Activated naive CD4-positive, alpha-beta T cell treated with anti-CD3 and anti-CD28 coated beads, Interleukin-2, amount 50 U/mL, for 72 hours (primary cell): ENCODE measurements at regions not wholly inside any gene's neighbourhood (a gene's known extent, or its start where the extent isn't known, plus 50 kb on each side); places are given as distances from the start of the nearest gene placed in this dataset.
"Not testable (repeated sequence)": the region's sequence is repeated elsewhere in the genome, so short reads cannot be mapped to it uniquely, and the experiment has no call there.

Source experiments
- ATAC-seq, 2 donors: fragments of 150-1000 bp; cut with Tn5 transposase; 2 replicates each; pipeline ENCODE4 v1.10.0; 2021; ENCODE audit warnings: mild to moderate bottlenecking in 2 of 2, moderate library complexity in 2 of 2
- DNase-seq, 2 donors: peaks; one replicate each; pipeline ENCODE4 v3.0.0; 2021 to 2022; ENCODE audit warnings: low spot score in 2 of 2
- H3K27ac Mint-ChIP-seq, 2 donors: one replicate each; pipeline ENCODE4 v1.8.0; 2022; ENCODE audit warnings: mild to moderate bottlenecking in 2 of 2, mixed read lengths in 2 of 2
- H3K36me3 Mint-ChIP-seq, 2 donors: one replicate each; pipeline ENCODE4 v1.8.0; 2022; ENCODE audit warnings: mixed read lengths in 2 of 2
- H3K9me3 Mint-ChIP-seq, 2 donors: one replicate each; pipeline ENCODE4 v1.8.0; 2022; ENCODE audit warnings: mixed read lengths in 2 of 2

- H3K9me3 Mint-ChIP-seq = peaks cover 9 to 16% of the 10 kb centered on the region in 2 donors
- H3K36me3 Mint-ChIP-seq, H3K27ac Mint-ChIP-seq, DNase-seq, ATAC-seq: not testable (repeated sequence)
Measured at GRCh38 chr10:33829899-33830298, 495.4 kb upstream of the NRP1 start.

- Mint-ChIP-seq H3K27ac (no peak overlapping the region), H3K36me3 (no peaks in the 10 kb centered on the region), H3K9me3 (peaks cover 9 to 16% of the 10 kb centered on the region in 2 donors)
- ATAC-seq = no peak
- DNase-seq = no peak
Measured at GRCh38 chr10:33828592-33828991, 494.1 kb upstream of the NRP1 start.

- Mint-ChIP-seq H3K36me3 (no peaks in the 10 kb centered on the region), H3K27ac (no peak overlapping the region), H3K9me3 (peaks cover 9 to 14% of the 10 kb centered on the region in 2 donors)
- ATAC-seq (no peak), DNase-seq (no peak)
Measured at GRCh38 chr10:33826186-33826585, 491.7 kb upstream of the NRP1 start.

- no peaks in the 10 kb centered on the region for H3K36me3 Mint-ChIP-seq
- H3K9me3 Mint-ChIP-seq = peaks cover 0 to 7% of the 10 kb centered on the region in 2 donors
- H3K27ac Mint-ChIP-seq = no peak overlapping the region
- ATAC-seq (no peak), DNase-seq (no peak)
Measured at GRCh38 chr10:33822774-33823173, 488.3 kb upstream of the NRP1 start.

- Mint-ChIP-seq H3K27ac (no peak overlapping the region), H3K9me3 (peaks cover 0 to 2% of the 10 kb centered on the region in 2 donors), H3K36me3 (no peaks in the 10 kb centered on the region)
- DNase-seq (no peak), ATAC-seq (no peak)
Measured at GRCh38 chr10:33820531-33820930, 486.1 kb upstream of the NRP1 start.

GRCh38 chr10:33819206-33819605 is 484.7 kb upstream of the NRP1 start:
- no peak for DNase-seq
- Mint-ChIP-seq H3K9me3 (peaks cover 0 to 5% of the 10 kb centered on the region in 2 donors), H3K27ac (no peak overlapping the region), H3K36me3 (no peaks in the 10 kb centered on the region)
- no peak for ATAC-seq

GRCh38 chr10:33818343-33818742 is 483.9 kb upstream of the NRP1 start:
- Mint-ChIP-seq H3K27ac (no peak overlapping the region), H3K9me3 (peaks cover 0 to 5% of the 10 kb centered on the region in 2 donors), H3K36me3 (no peaks in the 10 kb centered on the region)
- DNase-seq (no peak), ATAC-seq (no peak)

GRCh38 chr10:33817605-33818004 is 483.1 kb upstream of the NRP1 start:
- H3K27ac Mint-ChIP-seq = no peak overlapping the region
- H3K9me3 Mint-ChIP-seq = peaks cover 0 to 5% of the 10 kb centered on the region in 2 donors
- no peak for ATAC-seq
- DNase-seq = no peak
- H3K36me3 Mint-ChIP-seq = no peaks in the 10 kb centered on the region

GRCh38 chr10:33815776-33816175 is 481.3 kb upstream of the NRP1 start:
- DNase-seq (no peak), ATAC-seq (no peak)
- Mint-ChIP-seq H3K9me3 (peaks cover 0 to 5% of the 10 kb centered on the region in 2 donors), H3K36me3 (no peaks in the 10 kb centered on the region), H3K27ac (no peak overlapping the region)

GRCh38 chr10:33813871-33814270 is 479.4 kb upstream of the NRP1 start:
- Mint-ChIP-seq H3K27ac (no peak overlapping the region), H3K9me3 (peaks cover 0 to 5% of the 10 kb centered on the region in 2 donors), H3K36me3 (no peaks in the 10 kb centered on the region)
- ATAC-seq (no peak), DNase-seq (no peak)

- Mint-ChIP-seq H3K9me3 (peaks cover 0 to 5% of the 10 kb centered on the region in 2 donors), H3K27ac (no peak overlapping the region), H3K36me3 (no peaks in the 10 kb centered on the region)
- DNase-seq (no peak), ATAC-seq (no peak)
Measured at GRCh38 chr10:33813415-33813814, 478.9 kb upstream of the NRP1 start.

GRCh38 chr10:33812586-33812985 is 478.1 kb upstream of the NRP1 start:
- Mint-ChIP-seq H3K27ac (no peak overlapping the region), H3K36me3 (no peaks in the 10 kb centered on the region), H3K9me3 (peaks cover 0 to 5% of the 10 kb centered on the region in 2 donors)
- no peak for ATAC-seq
- DNase-seq = no peak

- ATAC-seq (no peak), DNase-seq (no peak)
- H3K27ac Mint-ChIP-seq = no peak overlapping the region
- H3K36me3 Mint-ChIP-seq = no peaks in the 10 kb centered on the region
- H3K9me3 Mint-ChIP-seq = peaks cover 0 to 5% of the 10 kb centered on the region in 2 donors
Measured at GRCh38 chr10:33810986-33811385, 476.5 kb upstream of the NRP1 start.

- no peaks in the 10 kb centered on the region for H3K36me3 Mint-ChIP-seq
- DNase-seq = no peak
- no peak overlapping the region for H3K27ac Mint-ChIP-seq
- ATAC-seq = no peak
- no peaks in the 10 kb centered on the region for H3K9me3 Mint-ChIP-seq
Measured at GRCh38 chr10:33809732-33810131, 475.3 kb upstream of the NRP1 start.

GRCh38 chr10:33808475-33808874 is 474.0 kb upstream of the NRP1 start:
- Mint-ChIP-seq H3K27ac (no peak overlapping the region), H3K36me3 (no peaks in the 10 kb centered on the region), H3K9me3 (no peaks in the 10 kb centered on the region)
- ATAC-seq = no peak
- DNase-seq = no peak

GRCh38 chr10:33807531-33808359 is 473.3 kb upstream of the NRP1 start:
- no peak for ATAC-seq
- no peaks in the 10 kb centered on the region for H3K36me3 Mint-ChIP-seq

GRCh38 chr10:33805831-33806230 is 471.4 kb upstream of the NRP1 start:
- Mint-ChIP-seq H3K27ac (no peak overlapping the region), H3K9me3 (no peaks in the 10 kb centered on the region), H3K36me3 (no peaks in the 10 kb centered on the region)
- ATAC-seq (no peak), DNase-seq (no peak)

More at GRCh38 chr10:33807531-33808359, 473.3 kb upstream of the NRP1 start:
- H3K27ac Mint-ChIP-seq = no peak overlapping the region
- no peak for DNase-seq
- H3K9me3 Mint-ChIP-seq = no peaks in the 10 kb centered on the region

- ATAC-seq = no peak
- H3K27ac Mint-ChIP-seq = no peak overlapping the region
- no peaks in the 10 kb centered on the region for H3K9me3 Mint-ChIP-seq
- H3K36me3 Mint-ChIP-seq = no peaks in the 10 kb centered on the region
- DNase-seq = no peak
Measured at GRCh38 chr10:33804584-33804983, 470.1 kb upstream of the NRP1 start.
